ENCODE measurements at regions not wholly inside any gene's neighbourhood (a gene's known extent, or its start where the extent isn't known, plus 50 kb on each side); places are given as distances from the start of the nearest gene placed in this dataset.

GRCh38 chr5:128722551-128722950 is 184.5 kb upstream of the FBN2 start (continued):
- no peak for TF ChIP-seq PCBP1 (IDR thresholded peaks at IDR 0.05; ENCODE audit: borderline replicate concordance, low read depth, low read length)
- no peak for TF ChIP-seq STAT6 (CRISPR knock-in tag; IDR thresholded peaks at IDR 0.05; ENCODE audit: borderline replicate concordance)
- TF ChIP-seq DDIT3 (CRISPR knock-in tag; IDR thresholded peaks at IDR 0.05) = no peak
- TF ChIP-seq SIN3B (IDR thresholded peaks at IDR 0.05; ENCODE audit: low read length) = no peak
- TF ChIP-seq THAP7 (CRISPR knock-in tag; IDR thresholded peaks at IDR 0.05) = no peak
- no peak for TF ChIP-seq TRIM22 (IDR thresholded peaks at IDR 0.05)
- TF ChIP-seq TFDP2 (CRISPR knock-in tag; IDR thresholded peaks at IDR 0.05) = no peak
- no peak for TF ChIP-seq ZSCAN31 (CRISPR knock-in tag; IDR thresholded peaks at IDR 0.05; ENCODE audit: low read depth)

Data from HepG2 (cell line).